Prostate gland (tissue), 2 donors: ENCODE measurements at regions not wholly inside any gene's neighbourhood (a gene's known extent, or its start where the extent isn't known, plus 50 kb on each side); places are given as distances from the start of the nearest gene placed in this dataset.

Source experiments
- CTCF ChIP-seq, 4 experiments: fragments of 200-600 bp in 2 of 4; fragments of 450-650 bp in 2 of 4; sonication (generic) in 2 of 4; IDR thresholded peaks; 1 replicate in 3 of 4; 2 replicates in 1 of 4; pipeline ENCODE4 v1.5.1; 2016 to 2019; ENCODE audit warnings: antibody characterized with exemption in 4 of 4, mild to moderate bottlenecking in 2 of 4, moderate library complexity in 2 of 4
- POLR2A ChIP-seq: fragments of 450-650 bp; IDR thresholded peaks from one replicate; pipeline ENCODE4 v1.6.1; 2016; ENCODE audit warnings: antibody characterized with exemption, mild to moderate bottlenecking
- POLR2AphosphoS5 ChIP-seq: sonication (generic); formaldehyde crosslinking; IDR thresholded peaks from one replicate; pipeline ENCODE4 v1.6.1; 2017; ENCODE audit warnings: antibody characterized with exemption

DNA sequence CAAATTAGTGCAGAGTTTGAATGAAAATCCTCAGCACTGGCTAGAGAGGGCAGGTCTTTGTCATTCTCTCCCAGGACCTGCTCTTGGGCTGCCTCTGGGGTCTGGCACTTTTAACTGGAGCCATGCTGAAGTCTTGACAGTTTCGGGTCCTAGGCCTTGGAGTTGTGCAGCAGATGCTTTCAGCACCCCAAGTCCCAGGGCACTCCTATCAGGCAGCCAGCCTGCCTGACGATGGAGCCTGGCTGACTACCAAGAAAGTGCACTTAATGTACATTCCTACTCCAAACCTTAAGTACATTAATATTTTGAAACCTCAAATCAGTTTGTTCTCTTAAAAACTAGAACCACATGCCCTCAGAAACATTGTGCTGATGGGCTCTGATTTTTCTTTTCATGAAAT lies 69.3 kb upstream of the CXCL14 start:
- TF ChIP-seq POLR2A (no peak), CTCF (IDR thresholded peaks at IDR 0.05) (no peak), POLR2AphosphoS5 (no peak)
